GM18511 (cell line): ENCODE measurements at regions not wholly inside any gene's neighbourhood (a gene's known extent, or its start where the extent isn't known, plus 50 kb on each side); places are given as distances from the start of the nearest gene placed in this dataset.
"Not testable (repeated sequence)": the region's sequence is repeated elsewhere in the genome, so short reads cannot be mapped to it uniquely, and the experiment has no call there.

Experiments
- ATAC-seq: cut with Tn5 transposase; IDR thresholded peaks from one replicate; pipeline ENCODE4 v1.9.1; 2021; ENCODE audit warnings: mild to moderate bottlenecking, moderate library complexity; ENCODE audit not compliant: unreplicated experiment

DNA sequence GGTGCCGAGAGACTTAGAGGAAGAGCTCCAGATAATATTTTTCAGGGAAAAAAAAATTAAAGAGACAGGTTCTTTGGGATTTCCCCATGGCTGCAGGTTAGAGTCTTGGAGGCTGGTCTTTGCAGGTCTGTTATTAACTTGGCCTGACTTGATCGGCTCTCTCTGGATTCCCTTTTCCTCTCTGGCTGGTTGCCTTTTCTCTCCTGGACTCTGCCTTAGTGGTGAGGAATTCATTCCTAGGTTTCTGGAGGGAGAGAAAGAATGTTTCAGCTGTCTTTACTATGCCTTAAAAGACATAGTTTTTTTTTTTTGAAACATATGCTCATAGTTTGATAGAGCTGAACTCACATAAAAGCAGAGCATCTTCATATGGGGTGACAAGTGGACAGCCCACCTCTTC is 336.3 kb downstream of the BMP4 start:
- ATAC-seq: no peak

DNA sequence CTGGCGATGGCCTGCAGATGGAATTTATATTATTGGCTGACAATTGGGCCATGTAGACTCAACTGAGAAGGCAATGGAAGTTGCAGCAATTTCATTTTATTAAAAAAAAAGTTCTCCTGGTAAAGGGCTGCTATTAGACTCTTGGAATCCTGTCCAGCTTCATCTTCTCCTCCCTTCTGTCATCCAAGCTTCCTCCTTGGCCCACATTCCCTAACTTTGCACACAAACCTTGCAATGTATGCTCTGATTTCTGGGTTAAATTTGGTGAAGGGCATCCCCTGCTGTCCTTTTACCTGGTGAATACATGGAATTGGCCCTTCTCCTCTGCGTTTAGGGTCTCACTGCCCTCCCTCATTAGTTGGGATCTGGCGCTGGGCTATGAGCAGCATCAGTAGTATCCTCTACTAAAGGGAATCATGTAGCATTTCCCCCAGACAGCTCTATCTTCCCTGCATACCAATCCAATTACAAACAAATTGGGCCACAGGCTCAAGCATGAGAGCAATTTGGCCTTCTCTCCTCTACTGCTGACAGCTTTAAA is 336.9 kb downstream of the BMP4 start:
- no peak for ATAC-seq

DNA sequence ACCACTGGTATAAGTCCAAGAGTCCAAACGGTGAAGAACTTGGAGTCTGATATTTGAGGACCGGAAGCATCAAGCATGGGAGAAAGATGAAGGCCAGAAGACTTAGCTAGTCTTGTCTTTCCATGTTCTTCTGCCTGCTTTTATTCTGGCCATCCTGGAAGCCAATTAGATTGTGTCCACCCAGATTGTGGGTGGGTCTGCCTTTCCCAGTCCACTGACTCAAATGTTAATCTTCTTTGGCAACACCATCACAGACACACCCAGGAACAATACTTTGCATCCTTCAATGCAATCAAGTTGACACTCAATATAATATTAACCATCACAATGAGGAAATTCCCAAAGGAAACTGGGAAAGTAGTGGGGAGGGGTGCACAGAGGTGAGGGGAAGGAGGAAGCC is 340.1 kb downstream of the BMP4 start:
- ATAC-seq: not testable (repeated sequence)

DNA sequence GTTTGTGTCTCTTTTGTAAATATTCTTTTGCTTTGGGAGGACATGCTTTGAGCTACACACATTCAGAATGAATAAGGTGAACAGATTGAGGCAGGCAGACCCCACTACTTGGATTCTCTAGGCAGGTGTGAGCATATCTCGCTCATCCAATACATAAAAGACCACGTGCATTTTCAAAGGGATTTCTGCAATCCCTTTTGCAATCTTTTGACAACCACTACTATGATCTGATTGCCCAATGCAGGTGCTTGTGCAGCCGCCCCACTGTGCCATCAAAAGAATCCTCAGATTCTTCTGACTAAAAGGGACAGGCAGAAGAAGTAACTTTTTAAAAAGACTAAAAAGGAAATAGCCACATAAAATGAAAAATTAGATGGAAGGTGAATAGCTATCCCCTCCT is 341.4 kb downstream of the BMP4 start:
- ATAC-seq: no peak

DNA sequence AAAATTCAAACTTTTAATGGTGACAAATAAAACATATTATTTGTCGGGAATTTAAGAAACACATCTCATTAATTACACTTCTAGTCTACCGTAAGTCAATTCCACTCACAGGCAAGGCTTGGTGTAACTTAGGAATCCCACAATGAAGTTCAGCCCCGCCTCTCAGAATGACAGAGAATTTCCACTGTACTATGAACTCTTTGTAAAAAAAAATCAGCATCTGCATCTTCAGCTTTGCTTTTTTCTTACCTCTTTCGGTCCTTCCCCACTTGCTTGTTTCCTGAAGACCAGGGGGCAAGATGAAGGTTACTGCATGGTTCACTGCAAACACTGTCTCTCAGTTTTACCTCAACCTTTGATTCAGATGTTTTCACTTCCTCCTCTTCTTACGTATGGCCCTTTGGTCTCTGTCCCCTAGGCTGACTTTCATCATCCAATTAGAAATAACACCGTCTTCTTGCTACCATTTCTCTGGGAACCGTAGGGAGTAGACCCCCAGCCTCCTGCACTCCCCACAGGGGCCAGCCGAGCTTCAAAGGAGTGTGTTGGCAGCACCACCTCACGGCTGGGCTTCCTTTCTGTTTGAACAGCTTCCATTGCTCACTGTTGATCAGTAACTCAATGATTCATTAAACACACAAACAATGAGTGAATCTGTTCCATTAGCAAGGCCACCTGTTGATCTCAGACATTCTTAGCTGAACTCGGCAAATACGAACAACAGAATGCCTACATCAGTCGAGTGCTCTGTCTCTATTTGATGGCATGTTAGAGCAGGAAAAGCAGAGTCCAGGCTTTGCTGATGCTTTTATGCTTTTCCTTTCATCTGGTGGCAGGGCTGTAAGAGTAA is 343.0 kb downstream of the BMP4 start:
- ATAC-seq: peak; percentile 97

DNA sequence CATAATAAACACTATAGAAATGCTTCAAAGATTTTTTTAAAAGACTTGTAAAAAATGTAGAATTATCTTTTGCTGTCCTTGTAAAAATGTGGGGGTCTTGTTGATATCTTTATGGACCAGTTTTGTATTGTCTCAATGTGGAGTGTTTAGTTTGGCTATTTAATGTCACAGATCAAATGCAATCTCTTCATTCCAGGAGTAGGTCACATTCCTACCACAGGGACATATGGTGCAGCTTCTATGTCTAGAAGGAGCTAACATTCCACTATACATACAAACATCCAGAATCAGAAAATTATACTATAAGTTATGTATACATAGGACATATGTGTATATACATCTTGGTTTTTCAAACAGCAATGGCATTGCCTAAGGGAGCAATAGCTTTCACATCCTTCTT is 345.7 kb downstream of the BMP4 start:
- ATAC-seq: no peak

DNA sequence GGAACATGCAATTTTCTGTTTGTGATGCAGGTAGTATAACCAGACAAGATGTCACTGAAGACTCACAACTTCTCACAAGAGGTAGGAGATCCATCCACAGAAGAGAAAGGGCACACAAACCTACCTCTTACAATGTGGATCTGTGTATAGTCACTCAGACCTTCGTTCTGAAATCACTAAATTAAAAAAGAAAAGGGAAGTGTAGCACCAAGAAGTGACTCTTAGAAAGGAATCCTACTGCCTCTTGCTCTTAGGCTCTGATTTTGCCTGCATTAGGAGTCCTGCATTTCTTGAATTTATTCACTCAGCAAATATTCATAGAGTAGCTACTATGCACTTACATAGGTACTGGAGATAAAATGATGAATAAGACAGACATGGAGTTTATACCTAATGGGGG is 347.6 kb downstream of the BMP4 start:
- ATAC-seq: no peak

DNA sequence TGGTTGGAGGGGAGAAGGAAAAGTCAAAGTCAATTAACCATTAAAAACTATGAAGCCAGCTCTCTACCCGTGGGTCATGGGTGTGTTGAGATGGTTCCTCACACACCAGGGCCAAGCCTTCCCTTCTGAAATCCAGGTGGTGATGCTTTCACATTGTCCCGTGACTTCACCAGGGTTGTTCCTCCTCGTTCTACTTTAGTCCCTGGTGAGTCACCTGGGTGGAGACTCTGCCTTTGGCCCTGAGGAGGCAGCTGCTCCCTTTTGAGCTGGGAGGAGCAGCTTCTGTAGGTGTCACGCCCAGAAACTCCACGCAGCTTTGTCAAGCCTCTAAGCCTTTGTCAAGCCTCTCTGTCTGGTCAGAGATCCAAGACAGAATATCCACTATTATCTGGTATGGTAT is 348.3 kb downstream of the BMP4 start:
- peak; percentile 80 for ATAC-seq

DNA sequence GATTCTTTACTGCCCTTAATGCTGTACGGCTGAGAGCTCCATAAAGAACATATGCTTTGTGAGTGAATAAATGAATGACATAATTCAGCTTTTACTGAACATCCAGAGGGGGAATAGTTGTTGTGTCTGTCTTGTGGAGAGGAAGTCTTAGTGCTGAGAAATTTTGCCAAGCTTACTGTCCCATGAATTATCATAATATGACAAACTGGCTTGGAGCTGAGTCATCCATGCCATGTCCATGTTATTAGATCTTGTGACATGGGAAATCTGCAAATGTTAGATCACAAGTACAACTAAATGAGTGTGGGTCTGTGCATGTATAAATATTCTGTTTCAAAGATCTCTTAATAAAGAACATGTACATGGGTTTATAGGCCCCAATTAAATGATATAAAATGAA is 350.4 kb downstream of the BMP4 start:
- no peak for ATAC-seq

DNA sequence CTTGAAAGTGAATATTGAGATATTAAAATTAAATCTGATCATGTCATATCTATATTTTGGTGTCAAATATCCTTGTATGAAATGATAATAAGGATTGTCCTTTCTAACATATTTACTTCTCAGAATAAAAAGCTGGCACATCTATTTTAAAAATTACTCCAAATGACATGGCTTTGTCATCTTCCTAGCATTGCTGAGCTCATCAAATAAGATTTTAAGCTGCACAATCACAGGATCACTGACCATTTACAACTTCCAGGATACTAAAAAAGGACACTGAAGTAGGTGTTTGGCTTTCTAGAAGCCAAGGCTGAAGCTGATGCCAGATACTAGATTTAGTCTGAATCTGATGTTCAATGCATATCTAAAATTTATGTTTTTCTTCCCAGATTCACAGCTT is 351.1 kb downstream of the BMP4 start:
- ATAC-seq: no peak

DNA sequence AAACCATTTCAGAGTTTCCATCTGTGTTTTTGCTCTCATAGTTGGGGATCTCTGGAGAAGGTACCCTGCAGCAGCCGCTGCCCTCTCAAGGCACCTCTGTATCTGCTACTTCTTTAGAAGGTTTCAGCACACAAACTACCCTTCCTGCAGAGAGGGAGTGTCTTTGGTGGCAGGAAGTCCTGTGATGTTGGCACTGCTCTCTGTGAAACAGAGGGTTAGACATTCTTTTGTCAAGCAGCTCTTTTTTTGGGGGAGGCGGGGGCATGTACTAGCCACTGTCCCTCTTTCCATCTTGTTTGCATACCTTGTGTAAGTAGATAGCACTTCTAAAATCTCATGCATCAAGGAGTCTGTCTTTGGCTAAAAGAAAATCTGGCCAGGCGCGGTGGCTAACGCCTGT is 352.6 kb downstream of the BMP4 start:
- ATAC-seq: no peak

DNA sequence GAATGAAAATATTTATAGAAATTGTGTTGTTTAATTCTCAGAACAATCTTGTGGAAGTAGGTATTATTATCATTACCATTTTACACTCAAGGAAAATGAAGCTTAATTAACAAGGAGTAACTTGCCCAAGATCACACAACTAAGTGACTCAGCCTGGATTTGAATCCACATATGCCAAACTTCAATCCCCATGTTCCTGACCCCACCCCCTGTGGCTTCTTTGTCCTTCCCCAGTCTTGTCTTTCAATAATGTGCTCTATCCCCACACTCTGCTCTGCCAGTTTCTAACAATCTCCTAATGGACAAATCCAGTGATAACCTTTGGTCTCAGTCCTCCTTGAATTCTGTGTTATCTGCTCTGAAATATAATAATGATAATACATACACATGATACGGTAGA is 355.2 kb downstream of the BMP4 start:
- no peak for ATAC-seq

DNA sequence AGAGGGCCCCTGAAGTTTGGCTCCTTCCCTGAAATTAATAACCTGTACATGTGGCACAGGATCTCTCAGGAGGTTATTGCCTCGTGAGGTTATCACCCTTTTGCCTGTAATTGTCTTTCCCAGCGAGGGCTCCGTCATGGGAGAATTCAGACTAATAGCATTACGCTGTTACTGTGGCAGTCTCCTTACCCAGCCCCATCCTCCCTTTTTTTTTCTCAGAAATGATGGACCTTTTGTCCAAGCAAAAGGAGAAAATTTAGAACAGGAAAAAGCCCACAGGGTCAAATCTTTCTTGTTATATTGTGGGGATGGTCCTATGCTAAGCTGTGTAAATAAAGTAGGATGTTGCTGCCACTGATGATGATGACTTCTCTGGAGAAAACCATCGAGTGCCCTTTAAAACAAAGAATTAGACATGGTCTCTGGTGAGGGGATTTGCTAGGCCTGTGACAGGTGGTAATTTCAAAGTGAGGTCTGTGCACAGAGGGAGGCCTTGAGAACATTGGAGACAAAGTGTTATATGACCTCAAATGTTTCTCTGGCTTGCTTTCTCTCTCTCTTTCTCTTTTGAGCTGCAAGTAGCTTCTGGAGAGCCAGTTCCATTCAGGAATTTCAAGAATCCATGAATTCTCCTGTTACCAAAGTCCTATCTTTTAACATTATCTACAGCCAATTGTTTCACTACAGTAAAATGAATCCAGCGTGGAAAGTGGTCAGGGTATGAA is 357.2 kb downstream of the BMP4 start:
- ATAC-seq: no peak

DNA sequence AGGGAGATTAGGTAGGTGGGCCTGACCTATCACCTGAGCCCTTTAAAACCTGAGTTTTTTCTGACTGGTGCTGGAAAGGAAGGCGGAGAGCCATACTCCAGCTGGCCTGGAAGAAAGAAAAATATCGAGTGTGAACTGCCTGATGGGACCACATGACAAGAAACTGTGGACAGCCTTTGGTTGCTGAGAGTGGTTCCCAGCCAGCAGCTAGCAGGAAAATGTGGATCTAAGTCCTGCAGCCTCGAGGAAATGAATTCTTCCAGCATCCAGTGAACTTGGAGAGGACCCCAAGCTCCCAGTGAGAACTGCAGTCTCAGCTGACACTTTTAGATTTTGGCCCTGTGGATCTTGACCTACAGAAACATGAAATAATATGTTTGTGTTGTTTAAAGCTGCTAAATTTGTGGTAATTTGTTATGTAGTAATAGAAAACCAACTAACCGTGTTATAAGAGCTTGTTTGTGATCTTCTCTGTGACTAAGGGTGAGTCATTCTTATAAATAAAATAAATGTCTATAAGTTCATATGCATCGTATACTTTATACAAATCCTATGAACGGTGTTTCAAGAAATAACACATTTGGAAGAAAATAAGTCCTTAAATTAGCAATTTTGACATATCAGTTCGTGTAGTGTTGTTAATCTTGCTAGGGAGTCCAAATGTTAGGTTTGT is 359.6 kb downstream of the BMP4 start:
- ATAC-seq: no peak

DNA sequence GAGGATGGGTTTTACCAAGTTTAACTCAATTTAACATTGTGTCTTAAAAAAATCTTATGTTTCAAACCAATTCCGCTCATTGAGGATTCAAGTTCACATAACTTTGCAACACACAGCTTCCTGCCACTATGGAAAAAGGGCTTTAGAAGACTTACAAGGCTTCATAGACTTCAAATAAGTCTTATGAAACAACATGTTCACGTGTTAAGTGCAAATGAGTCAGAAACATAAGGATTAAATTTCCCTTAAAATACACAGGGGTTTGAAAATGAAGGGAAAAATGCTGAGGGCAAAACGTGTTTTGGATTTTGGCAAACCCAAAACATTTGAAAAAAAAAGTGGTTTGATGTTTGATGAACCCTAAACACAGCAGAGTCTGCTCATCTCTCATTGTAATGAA is 364.8 kb downstream of the BMP4 start:
- ATAC-seq: no peak

DNA sequence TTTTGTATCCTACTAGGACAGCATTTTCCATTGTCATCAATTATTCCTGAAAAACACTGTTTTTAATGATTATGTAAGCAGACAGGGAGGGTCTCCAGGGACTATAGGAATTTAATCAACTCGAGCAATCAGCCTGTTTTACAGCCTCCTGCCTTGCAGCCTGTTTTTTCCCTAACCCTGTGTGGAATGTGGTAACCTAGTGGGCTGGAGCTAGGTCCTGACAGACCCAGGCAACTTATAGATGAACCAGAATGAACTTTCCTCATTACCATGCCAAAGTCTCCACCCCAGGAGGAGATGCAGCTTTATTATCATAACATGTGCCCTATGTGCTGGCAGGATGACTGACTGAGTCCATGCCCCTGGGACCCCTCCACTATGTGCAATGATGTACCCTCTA is 375.1 kb downstream of the BMP4 start:
- ATAC-seq: no peak

DNA sequence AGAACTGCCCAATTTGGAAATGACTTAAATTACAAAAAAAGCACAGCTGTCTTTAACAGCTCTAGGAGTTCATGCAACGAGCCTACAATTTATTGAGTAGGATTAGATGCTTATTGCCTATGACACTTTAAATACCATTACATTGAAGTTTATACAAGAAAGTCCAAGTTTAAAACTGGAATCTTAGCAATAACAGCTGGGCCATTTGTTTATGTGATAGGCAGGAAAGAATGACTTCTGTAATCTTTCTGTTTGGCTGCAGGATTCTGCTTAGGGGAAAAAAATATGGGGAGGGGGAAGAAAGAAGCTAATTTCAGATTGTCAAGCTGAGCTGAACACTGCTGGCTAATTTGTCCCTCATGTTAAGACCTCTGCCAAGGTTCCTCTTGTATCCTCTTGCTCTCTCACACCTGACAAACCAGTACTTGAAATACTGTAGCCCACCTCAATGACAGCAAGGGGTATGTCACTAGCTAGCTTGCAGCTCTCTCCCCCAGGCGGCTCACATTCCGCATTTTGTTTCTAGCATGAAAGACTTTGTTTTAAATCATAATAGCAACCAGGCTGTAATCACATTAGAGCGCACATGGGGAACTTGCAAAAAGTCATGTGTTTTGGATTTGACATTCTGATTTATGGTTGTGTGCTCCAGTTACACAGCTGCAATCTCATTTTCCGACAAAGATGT is 384.8 kb downstream of the BMP4 start:
- ATAC-seq: no peak

DNA sequence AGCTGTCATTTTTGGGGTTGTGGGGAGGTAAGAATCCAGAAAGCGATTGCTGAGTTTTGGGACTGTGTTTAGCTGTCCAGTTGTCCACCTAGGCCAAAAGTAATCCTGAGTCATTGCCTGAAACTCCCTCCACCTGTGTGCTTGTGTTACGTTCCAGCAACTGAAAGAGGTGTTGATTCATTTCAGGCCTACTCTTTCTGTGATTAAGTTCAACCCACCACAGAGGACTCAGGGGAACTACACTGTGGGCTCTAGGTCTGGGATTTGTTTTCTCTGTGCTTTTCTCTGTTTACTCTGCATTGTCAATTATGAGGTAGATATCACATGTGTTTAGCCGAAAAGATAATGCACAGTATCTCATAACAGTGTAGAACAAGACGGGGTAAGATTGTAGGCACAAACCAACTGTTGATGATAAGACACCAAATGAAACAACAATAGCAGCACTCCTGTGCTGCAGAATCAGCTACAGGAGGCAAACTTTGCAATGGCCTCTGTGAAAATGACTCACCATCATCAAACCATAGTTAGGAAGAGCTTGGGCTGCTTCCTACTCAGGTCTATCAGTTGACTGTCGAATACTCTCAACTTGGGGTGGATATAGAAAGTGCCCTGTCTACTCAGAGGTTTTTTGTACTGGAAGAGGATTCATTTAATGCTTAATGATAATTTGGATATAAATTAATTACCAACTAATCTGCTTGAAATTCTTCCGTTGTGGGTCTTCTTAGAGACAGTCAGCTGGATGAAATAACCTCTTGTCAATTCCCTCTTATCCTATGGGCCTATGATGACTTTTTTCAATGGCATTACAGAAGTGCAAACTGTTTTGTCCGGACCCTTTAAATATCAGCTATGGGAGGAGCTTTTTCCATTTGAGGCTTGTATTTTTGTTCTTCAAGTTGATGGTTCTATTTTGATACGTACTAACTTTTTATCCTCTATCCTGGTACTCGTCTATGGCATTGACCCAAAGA is 385.9 kb downstream of the BMP4 start:
- ATAC-seq: peak; percentile 99

DNA sequence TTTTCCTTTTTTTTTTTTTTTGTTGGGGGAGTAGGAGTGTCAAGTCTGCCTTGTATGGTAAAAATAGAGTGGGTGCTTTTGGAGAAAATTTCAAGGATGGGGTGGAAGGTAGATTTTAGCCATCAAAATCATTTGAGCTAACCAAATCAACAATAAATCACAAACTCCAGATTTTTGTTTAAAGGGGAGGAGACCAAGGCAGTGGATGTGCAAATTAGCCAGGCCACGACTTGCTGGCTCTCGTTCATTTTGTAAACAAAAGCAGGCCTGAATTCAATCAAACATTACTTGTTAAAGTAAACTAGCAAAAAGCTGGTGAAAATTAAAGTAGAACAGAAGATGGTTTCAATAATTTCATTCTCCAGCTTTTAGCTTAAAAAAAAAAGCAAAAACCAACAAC is 387.2 kb downstream of the BMP4 start:
- ATAC-seq: no peak

DNA sequence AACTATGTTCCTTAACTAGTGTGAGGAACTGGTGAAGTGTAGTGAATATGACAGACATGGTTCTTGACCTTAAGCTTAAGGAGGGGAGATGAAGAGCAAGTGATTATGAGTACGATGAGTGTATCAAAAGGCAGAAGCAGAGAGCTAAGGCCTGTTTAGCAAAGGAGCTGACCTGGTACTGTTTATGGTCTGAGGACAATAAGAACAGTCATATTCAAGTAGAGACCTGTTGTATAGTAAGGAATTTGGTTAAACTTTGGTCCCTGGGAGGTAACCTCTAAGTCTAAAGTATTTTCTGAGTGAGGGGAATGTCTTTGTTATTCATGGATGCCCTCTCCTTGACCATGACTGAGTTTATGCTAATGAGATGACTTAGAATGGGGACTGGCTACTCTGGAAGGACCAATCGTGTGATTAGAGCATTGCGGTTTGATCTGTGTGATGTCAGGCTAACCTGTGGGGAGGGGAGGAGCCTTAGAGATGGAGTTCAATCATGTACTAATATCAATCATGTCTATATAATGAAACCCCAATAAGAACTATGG is 389.3 kb downstream of the BMP4 start:
- no peak for ATAC-seq
